AG04449 (cell line): ENCODE measurements at regions not wholly inside any gene's neighbourhood (a gene's known extent, or its start where the extent isn't known, plus 50 kb on each side); places are given as distances from the start of the nearest gene placed in this dataset.

Experiments
- CTCF ChIA-PET: fragments of 350-600 bp; formaldehyde crosslinking; extraction: SDS; loops from one replicate; lab custom pipeline; 2021; ENCODE audit warnings: antibody characterized with exemption; lab: Yijun Ruan, JAX
- POLR2A ChIA-PET: fragments of 400-600, 350-600 bp; formaldehyde crosslinking; extraction: SDS; loops from one replicate; lab custom pipeline; 2020; ENCODE audit warnings: antibody characterized with exemption, inconsistent platforms; lab: Yijun Ruan, JAX
- DNase-seq: peaks from one replicate; pipeline ENCODE4 v3.0.0-alpha.2; 2010; ENCODE audit warnings: low read depth, low spot score
- H3K4me3 ChIP-seq: 2 replicates; pipeline ENCODE4 v1.5.1; 2011; ENCODE audit warnings: low read depth, mild to moderate bottlenecking, control low read depth, low read length
- CTCF ChIP-seq: IDR thresholded peaks from one replicate; pipeline ENCODE4 v1.5.1; 2011; ENCODE audit warnings: mild to moderate bottlenecking, moderate library complexity, low read length, control low read depth, inconsistent platforms; ENCODE audit not compliant: insufficient read depth; ENCODE audit errors: missing control alignments

- no peak for DNase-seq
- no peak for TF ChIP-seq CTCF
- ChIA-PET CTCF (no interaction called here), POLR2A (no interaction called here)
- H3K4me3 ChIP-seq = no peak overlapping the region
These were observed 744.1 kb downstream of the BRD1 start for GRCh38 chr22:49083607-49084006.

GRCh38 chr22:49082451-49082850 is 745.2 kb downstream of the BRD1 start:
- ChIA-PET POLR2A (no interaction called here), CTCF (no interaction called here)
- H3K4me3 ChIP-seq = no peak overlapping the region
- DNase-seq = no peak
- TF ChIP-seq CTCF = no peak

GRCh38 chr22:49081926-49082325 is 745.7 kb downstream of the BRD1 start:
- TF ChIP-seq CTCF = no peak
- no peak overlapping the region for H3K4me3 ChIP-seq
- ChIA-PET CTCF (no interaction called here), POLR2A (no interaction called here)
- DNase-seq = no peak

GRCh38 chr22:49081261-49081666 is 746.4 kb downstream of the BRD1 start:
- ChIA-PET POLR2A (no interaction called here), CTCF (no interaction called here)
- TF ChIP-seq CTCF = no peak
- H3K4me3 ChIP-seq = no peak overlapping the region
- no peak for DNase-seq

- no peak for DNase-seq
- H3K4me3 ChIP-seq = no peak overlapping the region
- no peak for TF ChIP-seq CTCF
- ChIA-PET CTCF (no interaction called here), POLR2A (no interaction called here)
These were observed 747.0 kb downstream of the BRD1 start for GRCh38 chr22:49080631-49081030.

- no peak for DNase-seq
- no peak overlapping the region for H3K4me3 ChIP-seq
- ChIA-PET CTCF (no interaction called here), POLR2A (no interaction called here)
- TF ChIP-seq CTCF = no peak
These were observed 747.8 kb downstream of the BRD1 start for GRCh38 chr22:49079743-49080500.
